ENCODE measurements at regions not wholly inside any gene's neighbourhood (a gene's known extent, or its start where the extent isn't known, plus 50 kb on each side); places are given as distances from the start of the nearest gene placed in this dataset.
A peak's percentile ranks its signal among the peaks of the same experiment; 100 is the strongest.

DNA sequence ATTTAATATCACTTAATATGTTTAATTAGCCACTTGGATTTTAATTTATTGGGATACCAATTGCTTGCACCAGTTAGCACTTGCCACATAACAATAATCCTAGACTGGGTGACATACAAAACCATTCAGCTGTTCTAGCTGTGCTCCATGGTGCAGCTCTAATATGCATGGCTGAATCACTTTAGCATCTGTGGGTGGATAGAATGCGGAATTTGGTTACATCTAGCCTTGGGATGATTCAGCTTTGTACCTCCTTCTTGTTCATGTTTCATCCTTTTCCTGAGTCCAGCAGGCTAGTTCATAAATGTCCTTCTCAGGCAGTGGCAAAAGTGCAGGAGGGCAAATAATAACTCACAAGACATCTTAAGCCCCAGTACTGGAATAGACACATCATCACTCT, 1263.0 kb downstream of the LRFN5 start:
- intact Hi-C loops (cut with DNase I), result no loop called here

DNA sequence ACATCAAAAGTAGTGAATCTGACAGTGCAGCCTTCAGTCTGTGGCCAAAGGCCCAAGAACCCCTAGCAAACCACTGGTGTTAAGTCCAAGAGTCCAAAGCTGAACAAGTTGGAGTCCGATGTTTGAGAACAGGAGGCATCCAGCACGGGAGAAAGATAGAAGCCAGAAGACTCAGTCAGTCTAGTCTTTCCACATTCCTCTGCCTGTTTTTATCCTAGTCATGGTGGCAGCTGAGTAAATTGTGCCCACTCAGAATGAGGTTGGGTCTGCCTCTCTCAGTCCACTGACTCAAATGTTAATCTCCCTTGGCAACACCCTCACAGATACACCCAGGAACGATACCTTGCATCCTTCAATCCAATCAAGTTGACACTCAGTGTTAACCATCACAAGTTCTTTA, 1255.4 kb downstream of the LRFN5 start:
- intact Hi-C loops (cut with DNase I), result no loop called here
- DNase-seq, result no peak

More for the DNA sequence above, 1263.0 kb downstream of the LRFN5 start:
- DNase-seq, result no peak

DNA sequence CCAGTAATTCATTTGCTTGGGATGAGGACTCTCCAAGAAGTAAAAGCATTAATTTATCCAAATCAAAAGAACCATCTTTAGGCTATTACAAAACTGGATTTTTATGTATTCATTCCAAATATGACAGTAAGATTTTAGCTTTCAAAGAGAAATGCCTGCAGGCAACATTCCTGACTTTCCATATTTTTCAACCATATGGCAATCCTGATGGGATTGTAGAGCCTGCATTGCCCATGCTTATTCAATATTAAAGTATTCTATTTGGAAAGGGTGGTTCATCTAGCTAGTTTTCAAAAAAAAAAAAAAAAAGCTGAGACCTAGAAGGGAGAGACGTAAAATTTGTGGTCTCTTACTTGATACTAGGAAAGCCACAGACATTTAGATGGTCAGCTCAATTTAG, 1253.7 kb downstream of the LRFN5 start:
- intact Hi-C loops (cut with DNase I), result no loop called here
- DNase-seq, result no peak

DNA sequence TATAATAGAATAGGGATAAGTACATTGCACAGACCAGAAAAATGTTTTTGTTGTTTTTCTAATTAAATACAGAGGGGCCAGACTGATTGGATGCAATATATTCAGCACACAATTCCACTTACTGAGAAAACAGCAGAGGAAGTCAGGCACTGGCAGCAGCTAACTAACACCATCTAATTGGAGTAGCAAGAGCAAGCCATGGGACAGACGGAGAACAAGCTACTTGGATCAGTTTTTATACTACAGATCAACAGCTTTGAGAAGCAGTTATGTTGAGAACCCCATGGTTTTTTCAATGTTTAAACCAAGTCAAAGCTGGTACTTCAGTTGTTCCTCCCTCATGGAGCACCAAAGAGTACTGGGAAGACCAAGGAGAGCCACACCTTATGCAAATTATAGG, 1249.4 kb downstream of the LRFN5 start:
- no peak for DNase-seq
- intact Hi-C loops (cut with DNase I), result no loop called here

DNA sequence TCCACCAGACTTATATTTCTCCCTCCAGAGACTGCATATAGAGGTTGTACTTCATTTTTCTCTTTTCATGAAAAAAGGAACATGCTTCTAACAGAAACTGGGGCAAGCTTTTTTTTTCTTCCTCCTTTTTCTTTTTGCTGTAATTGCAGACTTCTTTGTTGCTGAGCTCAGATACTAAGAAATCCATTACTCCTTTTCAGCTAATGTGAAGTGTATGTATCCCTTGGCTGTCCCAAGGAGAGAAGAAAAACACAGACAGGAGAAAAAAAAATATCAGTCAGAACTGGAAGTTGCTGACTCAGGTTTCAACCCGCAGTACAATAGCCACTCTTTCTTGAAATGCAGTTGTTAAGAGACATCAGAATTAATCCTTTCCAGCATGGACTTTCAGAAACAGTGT, 1248.4 kb downstream of the LRFN5 start:
- intact Hi-C loops (cut with DNase I), result no loop called here
- DNase-seq, result no peak

DNA sequence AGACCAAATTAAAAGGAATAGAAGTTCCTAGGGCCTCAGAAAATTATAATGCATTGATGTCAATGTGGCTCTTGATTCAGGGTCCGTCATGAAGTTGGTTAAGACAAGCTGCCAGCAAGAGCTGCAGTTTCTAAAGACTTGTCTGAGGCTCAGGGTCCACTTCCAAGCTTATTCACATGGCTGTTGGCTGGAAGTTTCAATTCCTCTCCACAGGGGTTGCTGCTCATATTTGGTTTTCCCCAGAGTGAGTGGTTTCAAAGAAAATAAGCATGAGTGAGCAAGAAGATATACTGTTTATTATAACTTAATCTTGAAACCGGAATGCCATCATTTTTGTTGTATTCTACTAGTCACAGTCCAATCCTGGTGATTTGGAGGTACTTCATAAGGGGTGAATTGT, 1247.4 kb downstream of the LRFN5 start:
- DNase-seq, result peak in 1 of 42 donors; percentile 14

DNA sequence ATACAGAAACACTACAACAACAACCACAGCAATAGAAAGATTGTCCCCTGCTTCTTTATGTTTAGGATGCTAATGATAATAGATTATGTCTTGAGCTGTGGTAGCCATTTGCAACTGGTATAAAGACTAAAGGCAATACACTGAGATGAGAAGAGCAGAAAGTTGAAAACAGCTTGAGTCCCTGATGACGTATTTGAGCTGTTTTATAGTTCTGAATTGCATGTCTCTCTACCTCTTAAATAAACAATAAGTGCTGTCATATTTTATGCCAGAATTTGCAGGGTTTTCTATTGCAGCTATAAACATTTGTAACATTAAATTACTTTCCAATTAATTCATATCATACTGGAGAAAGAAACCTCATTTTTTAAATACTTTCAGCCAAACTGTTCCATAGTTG, 1242.0 kb downstream of the LRFN5 start:
- intact Hi-C loops (cut with DNase I), result no loop called here
- no peak for DNase-seq

More for the DNA sequence above, 1247.4 kb downstream of the LRFN5 start:
- intact Hi-C loops (cut with DNase I), result no loop called here

DNA sequence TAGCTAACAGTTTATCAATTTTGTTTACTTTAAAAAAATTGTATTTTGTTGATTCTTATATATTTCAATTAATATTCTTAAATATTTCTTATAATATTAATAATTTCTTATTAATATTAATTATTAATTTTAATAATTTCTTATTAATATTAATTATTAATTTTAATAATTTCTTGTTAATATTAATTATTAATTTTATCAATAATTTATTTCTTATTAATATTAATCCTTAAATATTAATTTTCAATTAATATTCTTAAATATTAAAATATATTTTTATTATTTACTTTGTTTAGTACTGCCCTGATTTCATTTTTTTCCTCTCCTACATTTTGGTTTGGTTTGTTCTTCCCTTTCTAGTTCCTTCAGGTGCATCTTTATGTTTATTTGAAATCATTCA, 1208.1 kb downstream of the LRFN5 start:
- intact Hi-C loops (cut with DNase I), result no loop called here
- DNase-seq, result no peak

DNA sequence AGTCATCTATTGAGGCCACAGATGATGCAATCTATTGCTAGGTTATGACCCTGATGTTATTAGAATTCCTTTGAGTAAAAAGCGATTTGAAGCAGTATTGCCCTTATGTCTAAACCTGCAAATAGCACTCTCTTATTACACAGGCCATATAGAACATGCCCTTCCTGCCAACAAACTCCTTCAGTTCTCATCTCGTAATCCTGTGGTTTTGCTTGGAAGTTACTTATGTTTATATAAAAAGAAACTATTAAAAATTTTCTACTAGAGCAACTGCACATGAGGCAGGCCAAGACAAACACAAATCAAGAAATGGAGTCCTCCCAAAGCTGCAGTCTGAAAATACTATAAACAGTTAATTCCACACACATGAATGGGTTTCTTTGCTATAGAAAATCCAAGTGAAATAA, 1200.2 kb downstream of the LRFN5 start:
- intact Hi-C loops (cut with DNase I), result no loop called here
- DNase-seq, result no peak

DNA sequence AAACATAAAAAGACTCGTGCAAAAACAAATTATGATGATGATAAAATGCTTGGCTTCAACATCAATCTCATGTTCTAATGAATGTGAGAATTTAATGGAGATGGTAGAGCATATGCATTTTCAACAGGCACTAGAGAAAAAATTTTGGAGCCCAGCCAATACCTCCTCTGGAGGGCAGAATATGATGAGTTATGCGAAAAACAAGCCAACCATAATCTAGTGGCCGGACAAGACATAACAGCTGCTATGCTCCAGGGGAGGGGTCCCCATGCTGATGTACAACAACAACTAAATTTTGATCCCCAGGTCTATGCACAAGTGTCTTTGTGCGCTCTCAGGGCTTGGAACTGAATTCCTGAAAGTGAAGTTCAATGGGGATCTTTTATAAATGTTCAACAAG, 1197.5 kb downstream of the LRFN5 start:
- DNase-seq, result no peak
- intact Hi-C loops (cut with DNase I), result no loop called here

DNA sequence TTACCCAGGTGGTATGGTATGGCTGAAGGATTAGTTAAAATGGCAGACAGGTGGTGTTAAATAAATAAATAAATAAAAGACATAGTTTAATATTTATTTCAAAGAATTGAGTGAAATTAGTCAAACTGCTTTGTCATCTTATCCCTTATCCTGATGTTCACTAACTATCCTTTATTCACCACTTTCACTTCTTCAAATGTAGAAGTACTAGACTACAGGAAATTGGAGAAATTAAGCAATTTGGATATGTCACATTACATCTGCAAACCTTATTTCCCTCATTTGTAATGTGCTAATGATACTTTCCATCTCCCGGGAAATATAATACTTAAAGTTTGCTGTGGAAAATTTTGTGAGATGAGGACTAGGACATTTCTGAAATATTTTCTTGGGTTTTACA, 1195.7 kb downstream of the LRFN5 start:
- intact Hi-C loops (cut with DNase I), result no loop called here
- DNase-seq, result no peak

DNA sequence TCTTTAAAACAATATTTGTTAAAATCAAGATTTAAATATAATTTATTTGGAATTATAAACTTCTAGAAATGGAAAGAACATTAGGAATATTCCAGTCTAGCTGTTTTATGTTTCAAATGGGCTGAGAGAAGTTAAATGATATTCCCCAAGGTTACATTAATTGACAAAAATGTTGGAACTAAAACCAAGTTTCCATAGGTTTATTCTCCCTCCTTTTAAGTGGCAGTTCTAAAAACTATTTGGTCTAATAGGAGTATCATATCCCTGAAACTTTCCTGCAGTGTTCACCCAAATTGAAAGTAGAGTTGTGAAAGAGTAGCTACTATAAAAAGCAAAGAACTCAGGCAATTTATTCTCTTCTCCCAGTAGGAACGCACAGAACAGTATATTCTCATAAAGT, 1185.5 kb downstream of the LRFN5 start:
- DNase-seq, result no peak
- intact Hi-C loops (cut with DNase I), result no loop called here

DNA sequence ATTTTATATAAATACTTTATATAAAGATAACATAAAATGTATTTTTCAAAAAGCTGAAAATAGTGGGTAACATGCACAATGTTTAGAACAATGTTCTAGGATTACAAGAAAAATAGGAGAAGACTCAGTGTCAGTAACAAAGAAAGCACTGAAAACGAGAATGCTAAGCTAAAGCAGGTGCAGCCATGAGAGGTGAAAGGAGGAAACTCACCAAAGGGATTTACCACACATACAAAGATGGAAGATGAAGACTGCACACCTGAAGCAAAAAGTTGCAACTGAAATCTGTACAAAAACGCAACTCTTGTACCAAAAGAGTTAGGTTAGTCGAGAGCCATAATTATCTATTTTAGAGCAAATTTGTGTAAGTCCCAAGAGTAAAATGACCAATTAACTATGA, 1176.1 kb downstream of the LRFN5 start:
- intact Hi-C loops (cut with DNase I), result no loop called here
- no peak for DNase-seq

DNA sequence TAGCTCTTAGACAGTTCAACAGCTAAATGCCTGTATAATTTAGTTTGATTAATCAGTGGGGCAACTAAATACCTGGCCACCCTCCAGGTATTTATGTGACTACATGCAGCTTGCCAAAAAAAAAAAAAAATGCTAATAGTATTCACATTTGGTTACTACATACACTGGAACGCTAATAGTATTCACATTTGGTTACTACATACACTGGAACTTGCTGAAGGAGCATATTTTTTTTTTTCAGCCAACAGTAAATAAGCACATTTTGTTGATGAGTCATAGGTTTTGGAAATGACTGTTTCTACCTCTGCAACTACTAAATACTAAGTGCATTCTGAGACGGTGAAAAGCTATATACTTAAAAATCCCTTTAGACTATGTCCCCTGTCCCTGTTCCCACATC, 1172.3 kb downstream of the LRFN5 start:
- DNase-seq, result no peak
- intact Hi-C loops (cut with DNase I), result no loop called here

DNA sequence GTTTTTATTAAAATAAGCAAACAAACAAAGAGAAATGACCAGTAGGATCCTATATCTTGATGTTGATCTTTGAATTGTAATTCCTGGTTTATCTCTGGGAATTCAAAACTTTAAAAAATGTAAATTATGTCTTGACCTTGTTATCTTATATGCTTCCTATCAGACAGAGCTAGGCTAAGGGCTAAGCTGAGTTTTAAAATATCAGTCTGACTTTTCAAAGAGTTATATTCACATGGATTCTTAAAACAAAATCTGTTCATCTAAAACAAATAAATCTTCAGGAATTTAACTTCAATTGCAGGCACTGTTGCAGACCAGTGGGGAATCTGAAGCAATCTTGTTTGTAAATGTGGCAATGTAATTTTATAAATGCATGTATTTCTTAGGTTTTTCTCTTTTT, 1144.1 kb downstream of the LRFN5 start:
- intact Hi-C loops (cut with DNase I), result no loop called here
- no peak for DNase-seq

DNA sequence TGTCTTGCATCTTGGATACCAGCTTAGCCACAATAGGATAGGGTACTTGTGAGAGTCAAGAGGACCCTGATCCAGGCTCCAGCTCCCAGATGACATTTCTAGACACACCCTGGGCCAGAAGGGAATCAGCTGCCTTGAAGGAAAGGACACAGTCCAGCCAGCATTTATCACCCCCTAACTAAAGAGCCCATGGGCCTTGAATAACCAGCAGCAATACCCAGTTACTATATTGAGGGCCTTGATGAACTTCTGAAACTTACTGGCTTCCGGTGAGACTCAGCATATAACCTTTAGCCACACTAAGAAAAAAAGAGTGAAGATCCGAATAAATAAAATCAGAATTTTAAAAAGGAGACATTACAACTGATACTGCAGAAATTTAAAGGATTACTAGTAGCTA, 1135.4 kb downstream of the LRFN5 start:
- intact Hi-C loops (cut with DNase I), result no loop called here

DNA sequence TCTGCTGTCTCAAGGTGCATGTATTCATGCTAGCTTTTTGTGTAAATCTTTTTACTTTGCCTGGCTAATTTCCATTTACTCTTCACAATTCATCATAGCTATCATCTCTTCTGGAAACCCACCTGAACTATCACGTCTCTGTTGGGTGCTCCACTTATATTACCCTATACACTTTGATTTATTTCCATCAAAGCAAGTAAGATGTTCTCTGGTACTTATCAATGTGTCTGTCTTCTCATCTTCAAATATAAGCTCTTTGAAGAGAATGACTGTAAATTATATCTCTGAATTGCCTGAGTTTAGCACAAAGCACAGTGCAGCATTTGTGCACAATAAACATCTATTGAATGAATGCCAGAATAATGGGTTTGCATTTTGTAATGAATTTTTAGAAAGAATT, 1129.7 kb downstream of the LRFN5 start:
- intact Hi-C loops (cut with DNase I), result no loop called here
- no peak for DNase-seq

More for the DNA sequence above, 1135.4 kb downstream of the LRFN5 start:
- no peak for DNase-seq

DNA sequence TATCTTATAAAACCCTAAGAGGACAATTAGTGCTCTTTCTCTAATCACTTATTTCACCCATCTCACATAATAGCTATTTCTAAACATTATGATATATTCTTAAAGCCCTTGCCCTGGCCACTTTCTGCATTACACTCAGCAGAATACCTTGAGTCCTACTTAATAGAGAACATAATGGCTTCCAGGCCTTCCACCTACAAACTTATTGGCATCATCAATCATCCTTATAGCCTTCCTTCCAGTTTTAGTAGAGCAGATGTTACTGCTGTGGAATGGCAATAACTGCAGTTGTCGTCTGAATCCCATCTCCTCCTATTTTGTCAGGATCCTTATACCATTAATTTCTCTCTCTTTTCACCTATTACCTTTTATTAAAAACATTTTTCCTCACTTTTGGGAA, 1127.4 kb downstream of the LRFN5 start:
- no peak for DNase-seq
- intact Hi-C loops (cut with DNase I), result no loop called here

DNA sequence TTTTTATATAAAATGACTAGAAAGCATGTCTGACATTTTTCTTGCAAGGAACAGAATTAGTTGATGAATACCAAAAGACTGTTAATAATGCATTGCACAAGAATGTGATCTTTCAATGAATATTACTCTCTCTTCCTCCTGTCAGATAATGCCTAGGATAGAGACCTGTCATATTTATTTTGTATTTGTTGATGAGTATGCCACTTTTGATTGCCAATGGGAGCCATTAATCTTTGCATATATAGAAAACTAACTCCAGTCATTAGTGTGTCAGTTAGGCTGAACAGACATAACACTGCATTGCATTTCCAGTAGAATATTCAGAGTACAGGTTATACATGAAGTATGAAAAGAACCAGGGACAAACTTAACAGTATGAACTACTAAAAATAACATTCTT, 1125.3 kb downstream of the LRFN5 start:
- intact Hi-C loops (cut with DNase I), result no loop called here
- no peak for DNase-seq

DNA sequence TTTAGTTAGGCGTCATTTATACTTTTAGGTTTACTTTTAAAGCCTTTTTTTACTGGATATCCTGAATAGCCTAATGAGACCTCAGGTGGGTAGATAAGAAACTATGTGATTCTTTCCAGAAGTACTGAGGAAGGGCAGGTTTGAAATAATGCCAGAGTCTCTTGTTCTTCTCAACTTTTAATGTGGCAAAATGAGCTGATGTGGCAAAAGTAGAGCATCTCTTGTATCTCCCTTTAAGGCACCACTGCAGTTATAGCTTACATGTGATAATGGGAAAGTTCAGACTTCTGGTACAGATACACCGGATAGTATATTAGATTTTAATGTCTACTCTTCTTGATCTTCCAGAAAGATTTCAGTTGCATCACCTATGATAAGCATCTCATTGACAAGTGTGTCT, 1124.8 kb downstream of the LRFN5 start:
- DNase-seq, result no peak
- intact Hi-C loops (cut with DNase I), result no loop called here

DNA sequence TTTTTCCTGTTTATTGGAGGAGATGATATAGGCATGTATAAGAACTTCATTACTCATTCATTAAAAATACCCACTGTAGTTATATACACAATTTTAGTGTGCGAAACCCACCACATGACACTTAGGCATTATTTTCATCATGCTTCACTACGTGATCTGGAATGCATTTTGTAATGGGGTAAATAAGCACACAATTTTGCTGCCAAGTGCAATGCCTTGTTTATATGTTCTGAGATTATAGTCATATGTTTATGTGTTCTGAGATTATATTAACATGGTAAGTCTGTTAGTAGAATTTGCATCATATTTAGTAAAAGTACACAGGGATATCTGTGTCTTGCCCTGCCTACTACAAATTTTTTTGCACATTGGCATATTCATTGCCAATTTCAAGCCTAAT, 1123.0 kb downstream of the LRFN5 start:
- intact Hi-C loops (cut with DNase I), result no loop called here
- no peak for DNase-seq

DNA sequence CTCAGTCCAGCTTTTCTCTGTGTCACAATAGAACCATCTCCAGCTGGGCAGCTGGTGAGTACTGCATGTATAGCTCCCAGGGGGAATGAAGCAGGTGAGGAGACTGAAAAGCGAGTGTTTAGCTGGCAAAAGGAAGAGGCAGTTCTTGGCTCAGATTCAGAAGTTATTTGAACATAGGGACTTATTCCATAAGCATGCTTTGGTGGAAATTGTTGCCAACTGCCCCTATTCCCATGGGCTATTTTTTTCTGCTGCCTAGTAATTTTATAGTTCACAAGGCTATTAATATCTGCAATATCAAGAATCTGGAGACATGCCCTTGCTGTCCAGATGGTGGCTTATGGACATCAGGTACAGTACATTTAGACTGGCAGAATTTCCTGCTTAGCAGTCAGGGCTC, 1112.7 kb downstream of the LRFN5 start:
- no peak for DNase-seq
- intact Hi-C loops (cut with DNase I), result no loop called here

All from head of caudate nucleus (tissue), 42 donors.